GM21576 (cell line): ENCODE measurements at regions not wholly inside any gene's neighbourhood (a gene's known extent, or its start where the extent isn't known, plus 50 kb on each side); places are given as distances from the start of the nearest gene placed in this dataset.

Source experiments
- ATAC-seq: cut with Tn5 transposase; IDR thresholded peaks from one replicate; pipeline ENCODE4 v1.9.1; 2021; ENCODE audit warnings: mild to moderate bottlenecking, moderate library complexity; ENCODE audit not compliant: unreplicated experiment

DNA sequence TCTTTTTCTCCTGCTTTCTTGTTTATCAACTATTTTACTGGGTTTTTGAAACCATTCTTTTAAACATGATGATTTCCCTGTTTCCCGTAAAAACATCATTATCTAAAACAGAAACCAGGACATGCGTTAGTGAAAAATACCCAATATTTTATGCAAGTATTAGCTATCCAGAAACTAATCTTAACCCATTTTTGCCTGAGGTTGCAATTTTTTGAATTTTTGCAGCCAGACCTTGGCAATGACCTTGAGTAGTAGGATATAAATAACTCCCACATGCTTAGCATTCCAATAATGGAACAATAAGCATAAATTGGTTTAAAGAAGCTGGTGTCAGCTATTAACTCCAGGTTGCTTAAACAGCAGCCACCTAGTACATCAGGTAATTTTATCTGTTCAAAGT, 308.9 kb upstream of the ANO3 start:
- no peak for ATAC-seq

DNA sequence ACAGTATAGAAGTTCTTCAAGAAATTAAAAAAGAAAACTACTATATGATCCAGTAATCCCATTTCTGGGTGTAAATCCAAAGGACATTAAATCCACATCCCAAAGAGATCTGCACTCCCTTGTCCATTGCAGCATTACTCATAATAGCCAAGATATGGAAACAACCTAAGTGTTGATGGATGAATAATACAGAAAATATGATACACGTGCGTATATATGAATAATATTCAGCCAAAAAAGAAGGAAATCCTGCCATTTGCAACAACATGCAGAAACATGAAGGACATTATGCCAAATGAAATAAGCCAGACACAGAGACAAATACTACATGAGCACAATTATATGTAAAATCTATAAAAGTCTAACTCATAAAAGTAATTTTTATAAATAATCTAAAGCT, 306.3 kb upstream of the ANO3 start:
- no peak for ATAC-seq

DNA sequence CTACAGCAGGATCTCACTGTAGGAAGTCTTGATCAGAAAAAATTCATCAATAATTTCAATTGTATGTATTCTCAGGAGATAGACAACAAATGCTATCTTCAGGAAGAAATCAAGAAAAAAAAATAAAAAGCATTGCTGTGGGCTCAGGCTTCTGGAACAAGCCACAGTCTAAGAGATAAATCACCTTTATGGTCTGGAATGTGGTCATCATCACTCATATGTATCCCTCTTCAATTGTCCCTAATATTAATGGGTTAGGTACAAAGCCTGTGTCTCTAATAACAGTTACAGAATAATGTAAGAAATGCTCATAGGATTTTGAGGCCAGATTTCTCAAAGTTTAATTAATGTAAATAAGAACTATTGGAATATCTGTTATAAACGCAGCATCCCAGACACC, 305.9 kb upstream of the ANO3 start:
- ATAC-seq, result no peak

DNA sequence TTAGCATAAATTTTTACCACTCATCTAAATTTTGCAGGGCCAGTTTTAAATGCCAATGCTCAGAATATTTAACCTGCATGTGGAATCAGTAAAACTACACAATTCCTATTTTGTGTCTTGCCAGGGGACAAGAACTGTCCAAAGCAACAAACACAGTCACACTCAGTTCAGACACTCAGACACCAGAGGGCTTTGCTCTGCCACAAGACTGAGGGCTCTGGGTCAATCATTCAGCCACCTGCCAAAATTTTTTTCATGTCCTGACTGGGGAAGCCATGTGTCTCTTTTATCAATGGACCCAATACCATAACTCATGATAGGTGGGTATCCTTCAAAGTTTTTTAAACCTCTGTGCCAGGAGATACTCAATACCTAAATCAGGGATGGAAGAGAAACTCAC, 304.0 kb upstream of the ANO3 start:
- peak; percentile 72 for ATAC-seq

DNA sequence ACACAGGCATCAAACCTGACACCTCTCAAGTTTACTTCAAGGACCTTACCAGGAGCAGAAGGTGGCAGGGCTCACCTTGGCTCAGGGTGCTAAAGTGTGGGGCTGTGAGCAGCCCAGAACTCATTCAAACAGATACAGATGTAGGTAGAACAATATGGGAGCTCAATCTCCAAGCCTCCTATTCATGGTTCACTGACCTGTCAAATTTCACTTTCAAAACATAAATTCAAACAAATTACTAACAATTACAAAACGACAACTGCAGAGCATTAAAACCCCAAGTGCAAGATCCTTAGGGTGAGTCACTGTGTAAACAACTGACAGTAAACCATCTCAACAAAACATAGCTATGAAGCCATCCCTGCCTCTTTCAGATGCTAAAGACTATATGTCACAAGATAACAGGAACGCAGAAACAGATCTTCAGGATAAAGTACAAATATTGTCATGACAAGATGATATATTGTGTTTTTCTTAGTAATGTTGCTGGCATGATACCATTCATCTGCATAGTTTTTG, 303.5 kb upstream of the ANO3 start:
- ATAC-seq, result peak; percentile 41

DNA sequence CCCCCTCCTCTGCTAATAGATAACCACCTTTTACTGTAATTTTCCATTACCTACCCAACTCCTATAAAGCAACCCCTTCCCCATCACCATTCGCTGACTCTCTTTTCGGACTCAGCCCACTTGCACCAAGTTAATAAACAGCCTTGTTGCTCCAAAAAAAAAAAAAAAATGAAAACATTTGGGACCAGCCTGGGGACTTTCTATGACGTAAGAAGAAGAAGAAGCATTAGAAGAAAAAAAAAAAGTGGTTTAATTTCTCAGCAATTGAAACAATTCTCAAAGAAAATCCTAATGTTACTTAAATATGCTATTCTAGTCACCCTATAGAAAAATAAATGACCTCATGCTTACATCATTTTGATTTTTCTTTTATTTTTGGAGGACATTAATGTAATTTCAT, 301.5 kb upstream of the ANO3 start:
- no peak for ATAC-seq

DNA sequence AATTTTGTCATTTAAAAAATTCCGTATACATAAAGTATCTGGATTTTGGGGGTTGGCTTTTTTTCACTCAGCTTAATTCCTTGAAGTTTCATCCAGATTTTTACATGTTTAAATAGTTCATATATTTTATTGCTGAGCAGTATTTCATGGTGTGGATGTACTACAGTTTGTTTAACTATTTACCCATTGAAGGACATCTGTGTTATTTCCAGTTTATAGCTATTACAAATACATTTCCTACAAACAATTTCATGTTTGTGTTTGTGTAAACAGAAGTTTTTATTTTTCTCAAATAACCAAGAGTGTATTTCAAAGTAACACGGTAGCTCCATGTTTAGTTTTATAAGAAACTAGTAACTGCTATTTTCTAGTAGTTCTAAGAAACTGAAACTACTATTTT, 299.7 kb upstream of the ANO3 start:
- no peak for ATAC-seq

DNA sequence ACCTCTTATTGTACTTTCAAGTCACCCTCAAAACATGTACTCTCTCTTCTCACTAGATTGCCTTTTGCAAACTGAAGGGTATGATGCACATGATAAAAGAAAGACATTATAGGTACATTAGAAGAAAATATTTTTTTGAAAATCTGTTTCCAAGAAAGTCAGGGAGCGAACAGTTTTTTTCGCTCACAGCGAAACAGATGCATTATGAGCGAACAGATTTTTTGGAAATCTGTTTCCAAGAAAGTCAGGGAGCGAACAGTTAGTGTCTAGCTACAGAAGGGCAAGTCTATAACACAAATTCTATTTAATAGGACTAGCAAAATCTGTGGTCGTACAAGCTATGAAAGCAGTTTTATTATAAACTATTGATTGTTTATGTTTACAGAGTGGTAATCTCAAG, 296.2 kb upstream of the ANO3 start:
- no peak for ATAC-seq

DNA sequence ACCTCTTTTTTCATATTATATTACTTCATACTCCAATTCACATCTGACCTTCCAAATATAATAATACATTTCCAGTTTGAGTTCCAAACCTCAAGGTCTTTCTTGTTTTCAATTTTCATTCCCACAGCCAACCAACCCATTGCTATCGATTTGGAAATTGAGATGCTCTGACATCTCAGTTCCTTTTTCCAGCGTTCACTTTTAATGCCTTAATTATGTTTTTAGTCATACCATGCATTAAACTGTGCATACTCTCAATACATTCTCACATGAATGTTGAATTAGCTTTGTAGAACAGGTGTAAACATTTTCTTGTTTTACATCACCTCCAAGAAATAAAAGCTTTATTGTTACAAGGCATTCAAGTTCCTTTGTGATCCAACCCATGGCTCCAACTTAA, 294.2 kb upstream of the ANO3 start:
- ATAC-seq, result no peak

DNA sequence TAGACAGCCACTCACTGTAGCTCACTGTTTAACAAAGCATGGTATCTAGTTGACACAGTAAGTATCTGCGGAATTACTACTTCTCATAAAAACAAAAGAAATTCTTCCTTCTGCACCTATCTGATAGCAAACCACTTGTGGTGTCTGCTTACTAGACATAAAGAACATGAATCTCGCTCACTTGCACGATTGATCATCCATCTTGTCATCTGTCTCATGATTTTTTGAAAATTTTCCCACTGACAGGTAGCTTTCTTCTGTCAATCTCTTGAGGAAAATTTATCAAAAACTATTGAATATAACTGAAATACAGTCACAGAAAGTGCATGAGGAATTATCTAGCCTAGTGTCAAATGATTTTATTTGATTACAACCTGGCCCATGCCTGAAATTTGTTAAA, 291.6 kb upstream of the ANO3 start:
- ATAC-seq, result no peak

DNA sequence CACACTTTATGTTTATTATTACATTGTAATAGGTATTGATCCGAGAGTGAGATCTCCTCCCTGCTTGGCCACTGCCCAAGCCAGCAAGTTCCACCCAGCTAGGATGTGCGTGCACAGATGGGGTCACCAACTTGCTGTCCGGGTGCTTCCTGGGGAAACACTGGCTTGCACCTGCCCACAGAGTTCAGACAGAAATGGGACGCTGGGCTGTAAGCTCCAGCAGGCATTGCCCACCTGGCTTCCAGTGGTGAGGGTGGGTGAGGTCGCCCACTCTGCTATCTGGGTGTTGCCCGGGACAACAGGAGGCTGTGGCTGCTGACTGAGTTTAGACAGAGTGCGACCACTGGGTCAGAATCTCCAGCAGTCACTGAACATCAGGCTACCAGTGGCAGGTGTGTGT, 289.8 kb upstream of the ANO3 start:
- ATAC-seq, result no peak

DNA sequence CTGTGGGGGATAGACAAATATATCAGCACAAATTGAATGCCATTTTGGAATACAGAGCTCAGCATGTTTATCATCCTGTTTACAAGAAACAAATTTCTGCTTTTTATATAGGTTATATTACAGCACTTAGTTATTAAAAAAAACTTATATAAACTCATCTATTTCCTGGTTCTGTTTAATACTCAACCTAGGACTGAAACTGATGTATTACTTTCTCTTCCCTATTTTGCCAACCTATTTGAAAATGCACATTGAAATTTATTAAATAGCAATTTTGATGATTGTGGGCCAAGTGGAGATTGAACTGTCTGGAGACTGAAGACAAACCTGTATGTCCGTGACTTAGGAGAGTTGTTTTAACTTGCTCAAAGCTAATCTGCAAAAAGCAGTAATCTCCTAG, 288.3 kb upstream of the ANO3 start:
- peak; percentile 67 for ATAC-seq

DNA sequence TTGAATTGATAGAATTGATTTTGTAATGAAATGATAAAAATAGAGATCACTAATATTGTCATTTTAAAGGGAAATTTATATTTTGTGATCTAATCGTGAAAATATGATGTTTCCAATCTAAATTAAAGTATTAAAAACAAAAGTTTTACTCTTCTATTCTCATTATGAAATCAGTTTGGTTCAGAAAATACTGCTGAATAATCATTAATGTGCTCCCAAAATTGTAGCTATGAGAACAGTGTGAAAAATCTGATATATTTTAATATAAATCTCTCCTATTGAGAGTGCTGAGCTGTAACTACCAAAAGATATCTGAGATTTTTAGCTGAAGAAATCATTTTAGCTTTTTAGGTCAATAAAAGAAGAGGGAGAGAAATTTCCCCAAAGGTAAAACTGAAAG, 287.5 kb upstream of the ANO3 start:
- no peak for ATAC-seq

DNA sequence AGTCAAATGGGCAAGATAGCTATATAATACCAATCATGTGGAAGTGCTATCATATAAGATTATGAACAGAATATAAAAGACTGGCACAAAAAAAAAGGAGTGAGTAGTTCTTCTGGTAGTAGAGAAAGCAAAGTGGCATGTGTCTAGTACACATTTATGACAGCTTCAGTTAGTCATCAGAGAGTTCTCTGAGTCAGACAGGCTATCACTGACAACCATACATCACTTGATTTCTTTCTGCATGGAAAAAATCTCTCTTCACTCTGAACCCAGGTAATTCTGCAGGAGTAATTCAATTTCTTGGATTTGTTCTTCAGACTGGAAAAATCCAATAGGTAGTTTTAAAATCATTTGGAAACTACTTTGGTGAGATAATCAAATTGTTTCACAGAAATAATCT, 286.8 kb upstream of the ANO3 start:
- no peak for ATAC-seq

DNA sequence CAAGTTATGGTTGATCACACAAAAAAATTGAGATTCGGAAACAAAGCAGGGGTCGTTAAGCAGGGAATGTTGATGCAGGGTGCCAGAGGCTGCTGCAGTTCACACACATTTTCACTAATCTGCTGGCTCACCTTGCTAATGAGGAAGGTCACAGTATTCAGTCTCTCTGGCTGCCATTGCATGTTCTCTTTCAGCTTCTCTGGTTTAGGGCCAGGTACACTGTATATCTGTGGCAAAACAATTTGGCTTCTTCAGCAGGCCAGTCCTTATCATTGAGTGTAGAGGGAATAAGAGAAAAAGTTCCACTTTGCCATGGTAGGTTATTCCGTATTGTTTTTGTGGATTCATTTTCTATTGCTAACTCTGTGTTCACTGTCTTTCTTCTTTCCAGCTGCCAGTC, 283.7 kb upstream of the ANO3 start:
- ATAC-seq, result no peak

DNA sequence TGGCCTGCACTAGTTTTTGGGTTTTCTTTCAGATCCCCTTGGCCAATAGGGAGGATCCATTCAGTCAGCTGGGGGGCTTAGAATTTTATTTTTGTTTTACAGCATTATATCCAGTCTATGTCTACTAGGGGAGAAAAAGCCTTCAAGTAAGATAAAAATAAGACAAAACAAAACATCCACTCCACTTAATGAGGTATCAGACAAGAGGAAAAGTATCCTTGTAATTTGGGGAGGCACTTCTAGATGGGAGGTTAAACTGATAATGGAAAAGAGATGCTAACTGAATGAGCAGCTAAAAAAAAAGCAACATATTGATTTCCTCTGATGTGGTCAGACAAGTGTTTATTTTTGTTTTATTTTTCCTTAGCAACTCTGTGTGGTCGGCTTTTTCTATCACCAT, 278.0 kb upstream of the ANO3 start:
- no peak for ATAC-seq

DNA sequence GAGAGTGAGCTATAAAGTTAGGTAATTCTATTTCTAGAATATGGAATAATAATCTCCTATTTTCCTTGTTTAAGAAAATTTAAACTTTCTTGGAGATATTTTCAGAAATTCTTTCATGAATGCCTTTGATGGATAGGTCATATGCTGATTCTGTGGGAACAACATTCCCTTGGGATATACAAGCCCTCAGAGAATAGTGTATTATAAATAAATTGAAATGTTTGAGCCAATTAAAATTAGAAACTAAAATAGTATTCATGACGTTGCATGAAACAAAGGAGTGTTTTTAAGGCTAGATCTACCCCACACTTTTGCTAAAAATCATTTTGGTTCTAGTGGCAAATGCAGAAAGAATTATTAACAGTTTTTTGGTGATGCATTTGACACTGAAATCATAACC, 269.3 kb upstream of the ANO3 start:
- no peak for ATAC-seq

DNA sequence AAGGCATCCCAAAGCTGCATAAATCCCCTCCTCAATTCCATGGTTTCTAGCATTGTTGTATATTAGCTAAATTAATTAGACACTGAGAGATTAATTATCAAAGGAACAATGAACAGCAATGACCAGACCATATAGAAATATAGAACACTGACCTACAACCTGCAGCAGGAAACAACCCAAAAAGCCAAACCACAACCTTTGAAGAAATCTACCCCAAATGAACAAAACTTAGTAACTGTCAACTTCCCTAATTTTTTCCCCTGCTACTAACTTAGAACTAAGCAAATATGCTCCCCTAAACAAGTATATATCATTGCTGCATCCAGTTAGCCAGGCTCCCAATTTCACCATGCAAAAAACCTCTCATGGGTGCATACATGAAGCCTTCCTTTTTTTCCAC, 268.0 kb upstream of the ANO3 start:
- ATAC-seq, result peak; percentile 47

DNA sequence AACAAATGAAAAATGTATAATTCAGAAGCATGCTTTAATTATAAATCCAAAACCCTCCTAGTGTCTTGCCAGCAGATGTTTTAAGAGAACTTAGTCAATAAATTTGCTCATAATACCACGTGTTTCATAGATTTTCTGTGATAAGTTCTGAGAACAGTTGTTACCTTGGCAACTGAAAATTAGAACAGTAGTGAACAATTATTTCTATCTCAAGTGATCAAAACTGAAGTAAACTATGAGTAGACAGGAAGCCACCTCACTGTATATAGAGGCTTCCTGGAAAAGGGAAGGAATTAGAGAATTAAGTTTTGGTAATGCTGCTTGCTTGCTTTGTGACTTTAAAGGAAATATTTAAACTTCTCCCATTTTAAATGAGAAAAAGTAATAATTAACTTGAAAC, 266.0 kb upstream of the ANO3 start:
- ATAC-seq, result no peak

DNA sequence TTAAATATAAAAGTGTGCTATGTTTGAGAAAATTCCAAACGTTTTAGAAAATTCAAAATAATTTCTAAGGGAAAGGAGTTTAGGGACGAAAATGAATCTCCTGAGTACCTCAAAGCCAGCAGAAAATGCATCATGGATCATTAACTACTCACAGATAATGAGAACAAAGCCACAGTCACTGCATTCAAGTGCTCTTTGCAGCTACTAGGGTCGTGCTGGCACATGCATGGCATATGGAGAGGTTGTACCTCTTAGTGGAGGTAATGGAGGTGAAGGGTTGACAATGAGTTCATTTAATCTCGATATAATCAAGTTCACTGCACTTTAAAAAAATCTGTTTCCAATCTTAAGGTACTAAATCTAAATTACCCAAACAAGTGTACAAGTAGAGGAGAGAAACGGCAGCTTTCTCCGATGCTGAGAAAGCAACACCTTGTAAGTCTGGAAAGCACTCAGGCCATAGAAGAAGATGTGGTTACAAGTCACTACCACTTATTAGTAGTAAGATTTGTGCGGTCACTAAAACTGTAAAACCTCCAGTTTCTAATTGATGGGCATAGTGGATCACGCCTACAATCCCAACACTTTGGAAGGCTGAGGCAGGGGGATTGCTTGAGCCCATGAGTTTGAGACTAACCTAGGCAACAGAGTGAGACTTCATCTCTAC, 261.1 kb upstream of the ANO3 start:
- no peak for ATAC-seq

DNA sequence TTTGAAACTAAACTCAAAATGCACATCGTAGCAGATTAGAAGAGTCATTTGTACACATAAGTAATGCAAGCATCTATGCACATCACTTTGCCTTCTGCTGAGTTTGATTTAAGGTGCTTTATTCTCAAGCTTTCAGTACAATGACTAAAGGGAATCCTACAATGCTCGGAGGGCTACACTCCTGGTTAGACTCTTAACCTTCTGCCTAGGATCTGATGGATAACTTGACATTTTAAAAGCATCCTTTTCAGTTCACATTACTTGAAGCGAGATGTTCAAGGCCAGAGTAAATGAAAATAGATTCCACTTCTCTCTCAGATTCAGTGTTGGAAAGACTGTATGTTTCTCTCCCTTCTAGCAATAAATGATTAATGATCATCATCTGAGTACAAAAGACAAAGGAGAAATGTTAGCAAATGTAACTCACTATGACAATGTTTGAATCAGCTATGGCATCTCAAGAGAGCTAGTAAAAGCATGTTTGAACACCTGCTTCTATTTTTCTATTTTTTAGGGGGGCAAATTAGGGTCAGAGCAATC, 259.2 kb upstream of the ANO3 start:
- ATAC-seq, result no peak

DNA sequence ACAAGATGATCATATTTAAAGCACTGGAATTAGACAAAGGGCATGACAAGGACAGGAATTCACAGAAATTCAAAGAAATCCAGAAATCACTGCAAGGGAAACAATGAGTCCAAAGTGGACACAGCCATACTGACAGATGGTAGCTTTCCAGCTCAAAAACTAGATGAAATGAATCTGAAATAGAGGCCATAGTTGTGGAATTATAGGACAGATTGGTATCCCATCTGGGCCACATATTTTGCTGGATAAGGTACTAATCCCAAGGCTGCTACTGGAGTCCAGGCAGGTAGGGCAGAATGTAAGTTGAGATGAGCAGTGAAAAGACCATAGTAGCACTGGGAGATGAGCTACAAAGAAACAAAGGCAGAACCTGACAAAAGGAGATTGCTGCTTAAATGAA, 258.3 kb upstream of the ANO3 start:
- no peak for ATAC-seq
